ENCODE measurements at regions not wholly inside any gene's neighbourhood (a gene's known extent, or its start where the extent isn't known, plus 50 kb on each side); places are given as distances from the start of the nearest gene placed in this dataset.

GRCh38 chr4:183035726-183036415, 63.2 kb upstream of the WWC2 start:
- no peaks in the 10 kb centered on the region for H3K4me1 ChIP-seq (ENCODE audit: insufficient read depth, low read length)
- intact Hi-C loops (cut with micrococcal nuclease; ENCODE audit: unreplicated experiment) = no loop called here
- no peaks in the 10 kb centered on the region for H3K36me3 ChIP-seq (replicated peaks in 1 of 2; ENCODE audit: control insufficient read depth in 1 of 2, insufficient read depth in 2 of 2, low read length in 2 of 2)
- POLR2A ChIA-PET = no interaction called here
- in situ Hi-C loops (cut with HindIII; ENCODE audit: extremely low pct_ligation_motif_present, low pct_unique_long_range_greater_than_20kb) = no loop called here
- no TSS peak for BruUV-seq (replicated peaks)
- no peak overlapping the region for H3K4me2 ChIP-seq (ENCODE audit: low read depth, low read length)
- 26% methylated on average over 7 of the region's 7 CpGs for WGBS (ENCODE audit: low lambda C conversion rate)
- no peaks in the 10 kb centered on the region for H3K9me3 ChIP-seq (ENCODE audit: low read length)
- no peak for FAIRE-seq
- CTCF ChIA-PET (ENCODE audit: low intra/inter-chr PET ratio, low total read pairs) = no interaction called here
- no peak overlapping the region for H3K9ac ChIP-seq (ENCODE audit: insufficient read depth, low read depth, low read length)
- H3K4me3 ChIP-seq (replicated peaks in 1 of 3; ENCODE audit: insufficient read depth in 1 of 3, low read depth in 2 of 3, low read length in 3 of 3) = no peak overlapping the region
- no peaks in the 10 kb centered on the region for H4K20me1 ChIP-seq (ENCODE audit: insufficient read depth, low read length)
- no peaks in the 10 kb centered on the region for H3K79me2 ChIP-seq (ENCODE audit: insufficient read depth, low read length)
- ATAC-seq = no peak
- no peak overlapping the region for H3K27ac ChIP-seq (ENCODE audit: extremely low read length, insufficient read depth, low read length)
- H2AFZ ChIP-seq (ENCODE audit: low read length) = no peak overlapping the region
- TF ChIP-seq MZF1 (CRISPR knock-in tag; IDR thresholded peaks at IDR 0.05; ENCODE audit: borderline replicate concordance) (no peak), U2AF2 (IDR thresholded peaks at IDR 0.05; ENCODE audit: low read depth, low read length) (no peak)
- H3K27me3 ChIP-seq (ENCODE audit: control insufficient read depth in 1 of 2, insufficient read depth in 2 of 2, low read length in 2 of 2) = peaks cover 0 to 9% of the 10 kb centered on the region in 2 experiments; a peak in 3 of 5 replicates
- DNase-seq (ENCODE audit: low spot score) = no peak

- Histone ChIP-seq H3K9me3 (ENCODE audit: low read length) (no peaks in the 10 kb centered on the region), H3K4me2 (ENCODE audit: low read depth, low read length) (no peak overlapping the region), H3K9ac (ENCODE audit: insufficient read depth, low read depth, low read length) (no peak overlapping the region), H3K36me3 (replicated peaks in 1 of 2; ENCODE audit: control insufficient read depth in 1 of 2, insufficient read depth in 2 of 2, low read length in 2 of 2) (no peaks in the 10 kb centered on the region), H3K4me1 (ENCODE audit: insufficient read depth, low read length) (no peaks in the 10 kb centered on the region), H4K20me1 (ENCODE audit: insufficient read depth, low read length) (no peaks in the 10 kb centered on the region), H3K79me2 (ENCODE audit: insufficient read depth, low read length) (no peaks in the 10 kb centered on the region), H3K4me3 (replicated peaks in 1 of 3; ENCODE audit: insufficient read depth in 1 of 3, low read depth in 2 of 3, low read length in 3 of 3) (no peak overlapping the region), H3K27ac (ENCODE audit: extremely low read length, insufficient read depth, low read length) (no peak overlapping the region), H3K27me3 (ENCODE audit: control insufficient read depth in 1 of 2, insufficient read depth in 2 of 2, low read length in 2 of 2) (peaks cover 0 to 9% of the 10 kb centered on the region in 2 experiments; a peak in 3 of 5 replicates), H2AFZ (ENCODE audit: low read length) (no peak overlapping the region)
- in situ Hi-C loops (cut with HindIII; ENCODE audit: extremely low pct_ligation_motif_present, low pct_unique_long_range_greater_than_20kb) = no loop called here
- peak; percentile 38; the same call in 1 of the 3 replicates for ATAC-seq
- DNase-seq (ENCODE audit: low spot score) = no peak
- CTCF ChIA-PET (ENCODE audit: low intra/inter-chr PET ratio, low total read pairs) = no interaction called here
- FAIRE-seq = no peak
- intact Hi-C loops (cut with micrococcal nuclease; ENCODE audit: unreplicated experiment) = no loop called here
- POLR2A ChIA-PET = no interaction called here
- BruUV-seq (replicated peaks) = no TSS peak
- 5% methylated on average over 3 of the region's 5 CpGs for WGBS (ENCODE audit: low lambda C conversion rate)
- TF ChIP-seq ZNF274 (CRISPR knock-in tag; IDR thresholded peaks at IDR 0.05) (no peak), CSRNP1 (CRISPR knock-in tag; IDR thresholded peaks at IDR 0.05) (no peak), PHB2 (IDR thresholded peaks at IDR 0.05; ENCODE audit: partially characterized antibody) (no peak), SPEN (CRISPR knock-in tag; IDR thresholded peaks at IDR 0.05; ENCODE audit: low read depth) (no peak), ZNF639 (CRISPR knock-in tag; conservative IDR thresholded peaks at IDR 0.05) (no peak), ZNF138 (CRISPR knock-in tag; IDR thresholded peaks at IDR 0.05; ENCODE audit: low read depth) (no peak), RNF2 (conservative IDR thresholded peaks at IDR 0.05; ENCODE audit: low read depth) (no peak), ZNF503 (CRISPR knock-in tag; IDR thresholded peaks at IDR 0.05) (no peak)
Observed at GRCh38 chr4:183035256-183035655, 63.8 kb upstream of the WWC2 start.

Data from HepG2 (cell line).